H1 (cell line): ENCODE measurements at regions not wholly inside any gene's neighbourhood (a gene's known extent, or its start where the extent isn't known, plus 50 kb on each side); places are given as distances from the start of the nearest gene placed in this dataset.

Source experiments
- CBX8 ChIP-seq: fragments of 300-800, 300-1000 bp; sonication (generic); IDR thresholded peaks from 2 replicates; pipeline ENCODE4 v1.7.1; 2016; ENCODE audit warnings: low read depth, low read length, borderline replicate concordance
- CHD1 ChIP-seq: IDR thresholded peaks from 2 replicates; pipeline ENCODE4 v1.6.1; 2012; ENCODE audit warnings: low read depth, low read length, improper control_type of control experiment
- CREB1 ChIP-seq: IDR thresholded peaks from 2 replicates; pipeline ENCODE4 v1.6.1; 2012; ENCODE audit warnings: inconsistent platforms
- SAP30 ChIP-seq: fragments of 300-600 bp; sonication (generic); IDR thresholded peaks from 2 replicates; pipeline ENCODE4 v1.7.1; 2012; ENCODE audit warnings: low read length, moderate library complexity, mild to moderate bottlenecking, inconsistent platforms; ENCODE audit not compliant: insufficient read depth, insufficient replicate concordance
- SRF ChIP-seq: IDR thresholded peaks from 2 replicates; pipeline ENCODE4 v1.6.1; 2011; ENCODE audit warnings: mild to moderate bottlenecking, low read depth, low read length, moderate library complexity

DNA sequence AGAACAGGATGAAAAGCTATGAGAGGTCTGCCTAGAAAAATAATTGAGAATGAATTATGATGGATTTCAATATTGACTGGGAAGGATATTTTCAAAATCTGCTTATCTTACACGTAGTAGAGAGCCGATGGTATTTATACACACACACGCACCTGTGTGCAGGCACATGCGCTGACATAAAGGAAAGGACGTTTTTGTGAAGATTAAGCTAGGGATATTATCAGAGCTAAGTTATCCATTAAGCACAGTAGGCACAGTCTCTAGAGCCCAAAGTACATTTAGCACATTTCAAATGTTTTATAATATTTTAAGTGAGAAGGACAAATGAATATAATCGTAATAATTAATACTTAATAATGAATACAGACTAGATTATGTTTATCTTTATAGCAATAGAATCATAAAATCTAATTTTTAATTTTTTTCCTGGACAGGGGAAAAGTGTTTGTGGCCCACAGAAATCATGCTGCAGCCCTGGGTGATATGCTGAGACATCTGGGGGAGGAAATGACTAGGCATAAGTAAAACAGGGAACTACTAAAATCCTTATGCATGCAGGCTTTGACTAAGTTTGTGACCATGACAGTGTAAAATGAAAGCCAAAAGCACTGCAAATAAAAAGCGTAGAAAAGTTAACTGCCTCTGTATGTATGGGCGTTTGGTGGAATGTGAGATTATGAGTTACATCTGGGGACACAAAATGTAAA lies 146.1 kb downstream of the KITLG start (continued):
- TF ChIP-seq SAP30 (no peak), CREB1 (no peak), SRF (no peak), CBX8 (no peak), CHD1 (no peak)
- TF ChIP-seq, all 59 proteins: peak for 0
